Neural cell (in vitro differentiated cells): ENCODE measurements at regions not wholly inside any gene's neighbourhood (a gene's known extent, or its start where the extent isn't known, plus 50 kb on each side); places are given as distances from the start of the nearest gene placed in this dataset.

Source experiments
- H2AFZ ChIP-seq: fragments of 200-600, 300-800 bp; sonication (generic), shearing (Covaris generic); 2 replicates; pipeline ENCODE4 v1.6.0; 2014; ENCODE audit warnings: low read depth, mild to moderate bottlenecking, antibody characterized with exemption, low read length, moderate library complexity
- H3F3A ChIP-seq: fragments of 200-600 bp; shearing (Covaris generic); 2 replicates; pipeline ENCODE4 v1.6.1; 2016; ENCODE audit warnings: mild to moderate bottlenecking, moderate library complexity, mixed read lengths, antibody characterized with exemption, low read length; ENCODE audit not compliant: insufficient read depth, poor library complexity, severe bottlenecking
- H3K27ac ChIP-seq: fragments of 200-600, 300-800 bp; sonication (generic), shearing (Covaris generic); 2 replicates; pipeline ENCODE4 v1.5.1; 2014; ENCODE audit warnings: mild to moderate bottlenecking, low read length, moderate library complexity
- H3K27me3 ChIP-seq: fragments of 300-800, 200-600 bp; sonication (generic), shearing (Covaris generic); 2 replicates; pipeline ENCODE4 v1.6.0; 2014; ENCODE audit warnings: mild to moderate bottlenecking, low read depth, low read length, moderate library complexity; ENCODE audit not compliant: insufficient read depth
- H3K36me3 ChIP-seq: fragments of 300-800, 200-600 bp; sonication (generic), shearing (Covaris generic); 2 replicates; pipeline ENCODE4 v1.5.1; 2014; ENCODE audit warnings: mild to moderate bottlenecking, antibody characterized with exemption, low read length, moderate library complexity; ENCODE audit not compliant: insufficient read depth
- H3K4me2 ChIP-seq: fragments of 300-800, 200-600 bp; sonication (generic), shearing (Covaris generic); 2 replicates; pipeline ENCODE4 v1.6.0; 2014; ENCODE audit warnings: mild to moderate bottlenecking, low read length
- H3K4me3 ChIP-seq: fragments of 300-800, 200-600 bp; sonication (generic), shearing (Covaris generic); 2 replicates; pipeline ENCODE4 v1.5.1; 2014; ENCODE audit warnings: mild to moderate bottlenecking, low read length, moderate library complexity
- H3K79me2 ChIP-seq: fragments of 200-600 bp; shearing (Covaris generic); replicated peaks from 2 replicates; pipeline ENCODE4 v1.6.0; 2014; ENCODE audit warnings: mild to moderate bottlenecking, low read length, moderate library complexity; ENCODE audit not compliant: insufficient read depth
- H3K9ac ChIP-seq: fragments of 300-800, 200-600 bp; sonication (generic), shearing (Covaris generic); 2 replicates; pipeline ENCODE4 v1.6.1; 2016; ENCODE audit warnings: mild to moderate bottlenecking, low read length, mixed read lengths
- H3K9me2 ChIP-seq: fragments of 200-600 bp; shearing (Covaris generic); 2 replicates; pipeline ENCODE4 v1.6.1; 2016; ENCODE audit warnings: mild to moderate bottlenecking, low read length, mixed read lengths; ENCODE audit not compliant: insufficient read depth
- H3K9me3 ChIP-seq: fragments of 200-600, 300-800 bp; sonication (generic), shearing (Covaris generic); 2 replicates; pipeline ENCODE4 v1.6.1; 2016; ENCODE audit warnings: mild to moderate bottlenecking, mixed run types, low read length, moderate library complexity, mixed read lengths
- H4K20me1 ChIP-seq: fragments of 200-600 bp; shearing (Covaris generic); 2 replicates; pipeline ENCODE4 v1.6.1; 2016; ENCODE audit warnings: mild to moderate bottlenecking, mixed run types; ENCODE audit not compliant: insufficient read depth
- CTCF ChIP-seq: fragments of 450-650 bp; IDR thresholded peaks from 2 replicates; pipeline ENCODE4 v1.5.1; 2014; ENCODE audit warnings: antibody characterized with exemption, mild to moderate bottlenecking, moderate library complexity; ENCODE audit not compliant: poor library complexity, severe bottlenecking
- EP300 ChIP-seq: fragments of 450-650 bp; conservative IDR thresholded peaks from 2 replicates; pipeline ENCODE4 v1.6.1; 2014; ENCODE audit warnings: antibody characterized with exemption, mild to moderate bottlenecking, moderate library complexity; ENCODE audit not compliant: poor library complexity, severe bottlenecking
- EZH2 ChIP-seq: fragments of 200-600, 300-800 bp; shearing (Covaris generic), sonication (generic); IDR thresholded peaks from 2 replicates; pipeline ENCODE4 v1.6.1; 2014; ENCODE audit warnings: antibody characterized with exemption, low read length, borderline replicate concordance, mild to moderate bottlenecking; ENCODE audit not compliant: insufficient read depth, poor library complexity, severe bottlenecking
- MXI1 ChIP-seq: fragments of 450-650 bp; conservative IDR thresholded peaks from 2 replicates; pipeline ENCODE4 v1.6.1; 2014; ENCODE audit warnings: antibody characterized with exemption, mild to moderate bottlenecking; ENCODE audit not compliant: poor library complexity, severe bottlenecking
- POLR2AphosphoS5 ChIP-seq: IDR thresholded peaks from 2 replicates; pipeline ENCODE4 v1.6.1; 2012
- RAD21 ChIP-seq: fragments of 450-650 bp; conservative IDR thresholded peaks from 2 replicates; pipeline ENCODE4 v1.6.1; 2014; ENCODE audit warnings: antibody characterized with exemption, mild to moderate bottlenecking, moderate library complexity
- REST ChIP-seq: IDR thresholded peaks from 2 replicates; pipeline ENCODE4 v1.6.1; 2012; ENCODE audit warnings: borderline replicate concordance
- SMC3 ChIP-seq: fragments of 450-650 bp; conservative IDR thresholded peaks from 2 replicates; pipeline ENCODE4 v1.6.1; 2014; ENCODE audit warnings: antibody characterized with exemption, mild to moderate bottlenecking, moderate library complexity; ENCODE audit not compliant: poor library complexity
- TAF1 ChIP-seq: IDR thresholded peaks from 2 replicates; pipeline ENCODE4 v1.6.1; 2012; ENCODE audit warnings: low read depth

GRCh38 chr3:17939157-17939556, 196.7 kb upstream of the TBC1D5 start:
- Histone ChIP-seq H3K9ac (no peak overlapping the region), H4K20me1 (no peaks in the 10 kb centered on the region), H3K9me3 (no peaks in the 10 kb centered on the region), H3K27ac (no peak overlapping the region), H3K36me3 (no peaks in the 10 kb centered on the region), H3K9me2 (no peaks in the 10 kb centered on the region), H3K79me2 (no peaks in the 10 kb centered on the region), H3K4me2 (no peak overlapping the region), H3K4me3 (no peak overlapping the region), H3K27me3 (no peaks in the 10 kb centered on the region), H3F3A (no peaks in the 10 kb centered on the region), H2AFZ (no peak overlapping the region)
- TF ChIP-seq MXI1, result no peak
- no peak for TF ChIP-seq RAD21
- no peak for TF ChIP-seq EP300
- no peak for TF ChIP-seq EZH2
- no peak for TF ChIP-seq SMC3
- TF ChIP-seq TAF1, result no peak

GRCh38 chr3:17938313-17938712, 195.9 kb upstream of the TBC1D5 start:
- Histone ChIP-seq H3K9ac (no peak overlapping the region), H3K27ac (no peak overlapping the region), H3K9me3 (no peaks in the 10 kb centered on the region), H4K20me1 (no peaks in the 10 kb centered on the region), H3K4me3 (no peak overlapping the region), H3K79me2 (no peaks in the 10 kb centered on the region), H3K4me2 (no peak overlapping the region), H2AFZ (no peak overlapping the region), H3K36me3 (no peaks in the 10 kb centered on the region), H3K9me2 (no peaks in the 10 kb centered on the region), H3K27me3 (no peaks in the 10 kb centered on the region), H3F3A (no peaks in the 10 kb centered on the region)
- no peak for TF ChIP-seq CTCF
- no peak for TF ChIP-seq MXI1
- TF ChIP-seq EP300, result no peak
- TF ChIP-seq TAF1, result no peak
- no peak for TF ChIP-seq RAD21

GRCh38 chr3:17936736-17937480, 194.5 kb upstream of the TBC1D5 start:
- Histone ChIP-seq H2AFZ (no peak overlapping the region), H3K9ac (no peak overlapping the region), H3K9me3 (no peaks in the 10 kb centered on the region), H3K79me2 (no peaks in the 10 kb centered on the region), H3K27me3 (no peaks in the 10 kb centered on the region), H3F3A (no peaks in the 10 kb centered on the region), H3K27ac (no peak overlapping the region), H3K4me3 (no peak overlapping the region), H3K9me2 (no peaks in the 10 kb centered on the region), H4K20me1 (no peaks in the 10 kb centered on the region), H3K36me3 (no peaks in the 10 kb centered on the region), H3K4me2 (no peak overlapping the region)
- TF ChIP-seq TAF1 (no peak), RAD21 (no peak), REST (no peak), SMC3 (no peak), EZH2 (no peak), CTCF (no peak), MXI1 (no peak), POLR2AphosphoS5 (no peak), EP300 (no peak)
